Naive thymus-derived CD4-positive, alpha-beta T cell (primary cell): ENCODE measurements at regions not wholly inside any gene's neighbourhood (a gene's known extent, or its start where the extent isn't known, plus 50 kb on each side); places are given as distances from the start of the nearest gene placed in this dataset.

ENCODE experiments used
- ATAC-seq: fragments of 150-1000 bp; cut with Tn5 transposase; 2 replicates; pipeline ENCODE4 v1.10.0; 2021; ENCODE audit warnings: mild to moderate bottlenecking, moderate library complexity
- CTCF ChIA-PET: fragments of 350-600 bp; sonication (Branson Sonifier 250); formaldehyde crosslinking; loops from one replicate; lab custom pipeline; 2021; ENCODE audit warnings: antibody characterized with exemption; lab: Charles Lee
- POLR2A ChIA-PET: fragments of 350-600 bp; sonication (Branson Sonifier 250); formaldehyde crosslinking; loops from one replicate; lab custom pipeline; 2021; ENCODE audit warnings: antibody characterized with exemption, inconsistent platforms; lab: Charles Lee
- DNase-seq, 9 donors: peaks; one replicate each; pipeline versions ENCODE4 v3.0.0 to v3.0.0-alpha.2; 2020 to 2022; ENCODE audit warnings: mixed read lengths in 1 of 9
- H3K27ac ChIP-seq: one replicate; pipeline ENCODE4 v1.7.0; 2013; ENCODE audit warnings: mild to moderate bottlenecking, low read depth, low read length, moderate library complexity
- H3K27me3 ChIP-seq, 2 donors: one replicate each; pipeline ENCODE4 v1.7.0; 2013; ENCODE audit warnings: low read length in 2 of 2, mild to moderate bottlenecking in 2 of 2, moderate library complexity in 2 of 2; ENCODE audit not compliant: control insufficient read depth in 2 of 2, insufficient read depth in 2 of 2
- H3K36me3 ChIP-seq, 3 experiments: 1 replicate in 2 of 3; 2 replicates in 1 of 3; pipeline ENCODE4 v1.7.0; 2013; ENCODE audit warnings: low read length in 3 of 3, mild to moderate bottlenecking in 3 of 3, moderate library complexity in 1 of 3; ENCODE audit not compliant: insufficient read depth in 3 of 3, control insufficient read depth in 2 of 3
- H3K4me1 ChIP-seq, 2 donors: one replicate each; pipeline ENCODE4 v1.7.0; 2013; ENCODE audit warnings: low read length in 2 of 2, mild to moderate bottlenecking in 2 of 2, moderate library complexity in 1 of 2; ENCODE audit not compliant: control insufficient read depth in 2 of 2, insufficient read depth in 2 of 2
- H3K4me3 ChIP-seq: 2 replicates; pipeline ENCODE4 v1.7.0; 2013; ENCODE audit warnings: mild to moderate bottlenecking, low read length
- H3K9me3 ChIP-seq, 3 experiments: 1 replicate in 2 of 3; 2 replicates in 1 of 3; pipeline ENCODE4 v1.7.0; 2013; ENCODE audit warnings: low read length in 3 of 3; ENCODE audit not compliant: control insufficient read depth in 2 of 3
- H3K27ac Mint-ChIP-seq, 9 donors: one replicate each; pipeline ENCODE4 v1.8.0; 2020 to 2022; ENCODE audit warnings: mixed read lengths in 9 of 9, mild to moderate bottlenecking in 8 of 9, moderate library complexity in 5 of 9, inconsistent platforms in 2 of 9
- H3K27me3 Mint-ChIP-seq, 5 donors: one replicate each; pipeline ENCODE4 v1.8.0; 2021 to 2022; ENCODE audit warnings: mixed read lengths in 5 of 5, mild to moderate bottlenecking in 1 of 5
- H3K36me3 Mint-ChIP-seq, 5 donors: one replicate each; pipeline ENCODE4 v1.8.0; 2020 to 2022; ENCODE audit warnings: mixed read lengths in 5 of 5, mild to moderate bottlenecking in 3 of 5, inconsistent platforms in 1 of 5
- H3K4me1 Mint-ChIP-seq, 7 donors: one replicate each; pipeline ENCODE4 v1.8.0; 2020 to 2022; ENCODE audit warnings: mixed read lengths in 7 of 7, mild to moderate bottlenecking in 3 of 7, inconsistent platforms in 1 of 7
- H3K4me3 Mint-ChIP-seq, 10 donors: one replicate each; pipeline ENCODE4 v1.8.0; 2020 to 2022; ENCODE audit warnings: mild to moderate bottlenecking in 10 of 10, mixed read lengths in 10 of 10, moderate library complexity in 6 of 10, inconsistent platforms in 2 of 10
- H3K9me3 Mint-ChIP-seq, 11 donors: one replicate each; pipeline ENCODE4 v1.8.0; 2020 to 2022; ENCODE audit warnings: mixed read lengths in 11 of 11, mild to moderate bottlenecking in 4 of 11, inconsistent platforms in 1 of 11, moderate library complexity in 1 of 11
- intact Hi-C, 2 donors: fragments of 100-400 bp; cut with micrococcal nuclease; formaldehyde crosslinking; loops; one replicate each; pipeline ENCODE4 v1.15.1; 2023

DNA sequence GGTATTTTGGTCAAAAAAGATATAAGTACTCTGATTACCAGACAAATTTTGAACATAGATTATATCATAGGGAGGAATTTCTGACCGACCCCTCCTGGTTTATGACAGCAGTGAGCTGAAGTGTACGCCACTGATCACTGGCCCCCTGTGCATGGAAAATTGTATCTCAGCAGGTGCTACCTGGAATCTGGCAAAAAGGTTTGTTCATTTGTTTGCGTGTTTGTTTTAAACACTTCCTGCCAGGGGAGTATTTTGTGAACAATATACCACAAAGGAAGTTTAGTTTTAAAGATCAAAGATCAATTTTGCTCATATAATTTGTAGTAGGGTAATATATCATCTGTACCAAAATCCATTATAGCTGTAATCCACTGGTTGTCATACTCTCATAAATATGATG lies 219.7 kb upstream of the TENM3 start:
- CTCF ChIA-PET: no interaction called here
- H3K4me1 ChIP-seq: no peaks in the 10 kb centered on the region
- Mint-ChIP-seq H3K4me1 (no peaks in the 10 kb centered on the region), H3K9me3 (peaks cover 0 to 23% (median 7%) of the 10 kb centered on the region in 11 donors), H3K36me3 (no peaks in the 10 kb centered on the region), H3K27me3 (no peaks in the 10 kb centered on the region), H3K4me3 (no peak overlapping the region), H3K27ac (no peak overlapping the region)
- H3K9me3 ChIP-seq: peaks cover 0 to 4% (median 0%) of the 10 kb centered on the region in 3 experiments
- POLR2A ChIA-PET: no interaction called here
- H3K27ac ChIP-seq: no peak overlapping the region
- ATAC-seq: no peak
- intact Hi-C loops: no loop called here
- DNase-seq: no peak
- H3K36me3 ChIP-seq: no peaks in the 10 kb centered on the region
- H3K4me3 ChIP-seq: no peak overlapping the region
- no peaks in the 10 kb centered on the region for H3K27me3 ChIP-seq

DNA sequence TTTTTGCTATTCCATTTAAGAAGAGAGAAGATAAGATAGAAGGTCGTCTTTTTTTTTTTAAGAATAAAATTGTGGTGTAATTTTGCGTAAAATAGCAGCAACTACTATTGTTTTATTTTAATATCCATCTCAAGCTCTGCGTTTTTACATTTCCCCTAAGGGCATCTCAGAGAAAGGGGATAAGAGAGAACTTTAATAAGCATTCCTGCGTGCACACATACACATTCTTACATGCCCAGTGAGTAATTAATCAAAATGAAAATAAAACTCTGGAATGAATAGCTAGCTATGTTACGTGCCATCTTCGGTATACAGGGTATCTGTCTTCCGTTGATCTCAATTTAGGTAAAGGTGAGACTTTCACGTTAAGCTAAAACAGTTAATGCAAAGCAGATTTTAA lies 200.3 kb upstream of the TENM3 start:
- Histone ChIP-seq H3K4me3 (no peak overlapping the region), H3K27me3 (no peaks in the 10 kb centered on the region), H3K4me1 (no peaks in the 10 kb centered on the region), H3K27ac (no peak overlapping the region), H3K9me3 (no peaks in the 10 kb centered on the region), H3K36me3 (no peaks in the 10 kb centered on the region)
- DNase-seq: no peak
- H3K4me1 Mint-ChIP-seq: no peaks in the 10 kb centered on the region
- H3K4me3 Mint-ChIP-seq: no peak overlapping the region
- POLR2A ChIA-PET: no interaction called here
- no peaks in the 10 kb centered on the region for H3K36me3 Mint-ChIP-seq
- ATAC-seq: no peak
- CTCF ChIA-PET: no interaction called here
- H3K27ac Mint-ChIP-seq: no peak overlapping the region
- peaks cover 0 to 6% (median 4%) of the 10 kb centered on the region in 11 donors for H3K9me3 Mint-ChIP-seq
- H3K27me3 Mint-ChIP-seq: peaks cover 0 to 7% (median 3%) of the 10 kb centered on the region in 5 donors
- intact Hi-C loops: no loop called here

DNA sequence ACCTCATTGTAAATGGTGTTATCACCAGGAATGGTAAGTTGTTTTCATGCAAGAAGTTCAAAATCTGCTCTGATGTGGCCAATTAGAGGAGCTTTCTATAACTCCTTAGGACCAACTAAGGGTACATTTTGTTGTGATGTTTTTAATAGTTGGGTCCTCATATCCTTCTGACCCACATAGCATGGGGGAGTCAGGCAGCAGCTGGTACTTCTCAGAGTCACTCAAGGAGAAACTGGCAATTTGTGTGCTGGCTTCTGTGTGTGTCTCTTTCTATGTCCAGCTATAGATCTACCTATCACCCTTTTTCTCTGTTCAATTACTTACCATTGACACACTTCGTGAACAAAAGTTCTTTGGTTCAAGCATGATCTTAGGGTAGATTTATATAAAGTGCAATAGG lies 194.3 kb upstream of the TENM3 start:
- no peaks in the 10 kb centered on the region for H3K4me1 ChIP-seq
- H3K27ac ChIP-seq: no peak overlapping the region
- H3K4me3 ChIP-seq: no peak overlapping the region
- no peaks in the 10 kb centered on the region for H3K36me3 ChIP-seq
- H3K9me3 Mint-ChIP-seq: peaks cover 0 to 7% (median 2%) of the 10 kb centered on the region in 11 donors
- no peak overlapping the region for H3K27ac Mint-ChIP-seq
- H3K9me3 ChIP-seq: no peaks in the 10 kb centered on the region
- intact Hi-C loops: no loop called here
- no peak for ATAC-seq
- H3K27me3 Mint-ChIP-seq: peaks cover 0 to 4% (median 0%) of the 10 kb centered on the region in 5 donors
- H3K36me3 Mint-ChIP-seq: no peaks in the 10 kb centered on the region
- DNase-seq: no peak
- H3K27me3 ChIP-seq: no peaks in the 10 kb centered on the region
- CTCF ChIA-PET: no interaction called here
- POLR2A ChIA-PET: no interaction called here
- H3K4me3 Mint-ChIP-seq: no peak overlapping the region
- H3K4me1 Mint-ChIP-seq: no peaks in the 10 kb centered on the region

DNA sequence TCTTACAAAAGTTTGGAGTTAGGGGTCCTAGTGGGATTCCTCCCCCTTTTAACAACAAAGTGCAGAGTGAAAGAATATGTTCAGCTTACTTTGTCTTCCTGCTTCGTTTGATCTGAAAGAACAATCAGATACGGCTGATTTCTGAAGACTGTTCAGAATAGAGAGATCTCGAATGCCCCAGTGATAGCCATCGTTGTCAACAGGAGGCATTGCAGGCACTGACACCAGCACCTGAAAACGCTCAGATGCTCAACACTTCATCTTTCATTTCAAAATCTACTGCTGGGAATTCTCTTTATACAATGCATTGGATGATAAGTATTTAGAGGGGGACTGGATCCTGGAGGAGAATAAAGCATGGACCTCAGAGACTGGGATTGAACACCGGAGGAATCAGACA lies 186.3 kb upstream of the TENM3 start:
- no peaks in the 10 kb centered on the region for H3K36me3 ChIP-seq
- H3K27ac Mint-ChIP-seq: no peak overlapping the region
- H3K27me3 ChIP-seq: no peaks in the 10 kb centered on the region
- H3K4me1 ChIP-seq: no peaks in the 10 kb centered on the region
- intact Hi-C loops: no loop called here
- H3K36me3 Mint-ChIP-seq: no peaks in the 10 kb centered on the region
- no peak overlapping the region for H3K4me3 Mint-ChIP-seq
- no peak overlapping the region for H3K27ac ChIP-seq
- DNase-seq (no peak), ATAC-seq (no peak)
- H3K9me3 Mint-ChIP-seq: peaks cover 0 to 10% (median 0%) of the 10 kb centered on the region in 11 donors
- CTCF ChIA-PET: no interaction called here
- no peaks in the 10 kb centered on the region for H3K4me1 Mint-ChIP-seq
- H3K27me3 Mint-ChIP-seq: peaks cover 0 to 5% (median 0%) of the 10 kb centered on the region in 5 donors
- H3K4me3 ChIP-seq: no peak overlapping the region
- POLR2A ChIA-PET: no interaction called here
- no peaks in the 10 kb centered on the region for H3K9me3 ChIP-seq

DNA sequence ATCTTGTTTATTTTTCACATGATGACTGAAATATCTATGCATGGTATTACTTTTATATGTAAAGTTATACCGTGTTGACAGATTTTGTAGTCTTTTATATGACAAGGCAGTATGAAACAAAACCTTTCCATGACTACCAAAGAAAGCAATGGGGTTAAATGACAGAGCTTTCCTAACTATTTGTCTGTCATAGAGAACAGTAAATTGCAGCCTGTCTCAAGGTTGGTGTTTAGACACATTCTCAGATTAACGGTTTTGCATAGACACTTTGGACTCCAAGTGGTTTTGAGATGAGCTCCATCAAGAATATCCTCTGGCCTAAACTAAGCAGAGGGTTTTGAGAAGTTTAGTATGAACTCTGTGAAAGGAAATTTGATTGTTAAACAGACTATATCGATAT lies 180.7 kb upstream of the TENM3 start:
- H3K4me1 Mint-ChIP-seq: no peaks in the 10 kb centered on the region
- no peak overlapping the region for H3K4me3 ChIP-seq
- H3K36me3 ChIP-seq: no peaks in the 10 kb centered on the region
- no peaks in the 10 kb centered on the region for H3K27me3 Mint-ChIP-seq
- ATAC-seq (no peak), DNase-seq (no peak)
- H3K9me3 Mint-ChIP-seq: peaks cover 0 to 10% (median 3%) of the 10 kb centered on the region in 11 donors
- H3K36me3 Mint-ChIP-seq: no peaks in the 10 kb centered on the region
- H3K4me3 Mint-ChIP-seq: no peak overlapping the region
- no peak overlapping the region for H3K27ac Mint-ChIP-seq
- H3K4me1 ChIP-seq: no peaks in the 10 kb centered on the region
- intact Hi-C loops: no loop called here
- H3K27ac ChIP-seq: no peak overlapping the region
- H3K9me3 ChIP-seq: no peaks in the 10 kb centered on the region
- POLR2A ChIA-PET: no interaction called here
- CTCF ChIA-PET: interaction anchor here (0.6 kb wide), 1 partner anchor 275 kb away, joined by 3 read pairs; no protein-coding TSS in a partner anchor
- H3K27me3 ChIP-seq: no peaks in the 10 kb centered on the region

DNA sequence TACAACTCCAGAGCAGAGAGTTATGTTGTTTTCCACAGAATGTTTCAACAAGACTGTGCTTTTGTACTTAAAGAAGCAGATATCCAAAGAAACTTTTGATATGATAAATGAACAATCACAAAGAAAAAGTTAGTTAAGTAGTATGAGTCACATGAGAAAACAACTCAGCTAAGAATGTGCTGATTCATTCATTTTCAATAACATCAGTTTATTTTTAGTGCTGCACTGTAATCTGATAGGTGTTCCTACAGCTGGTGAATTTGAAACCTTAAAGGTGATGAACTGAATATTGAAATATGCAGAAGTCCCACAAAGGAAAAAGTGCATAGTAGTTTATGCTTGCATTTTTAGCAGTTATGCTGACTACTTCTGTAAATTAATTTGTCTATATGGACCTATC lies 180.3 kb upstream of the TENM3 start:
- Mint-ChIP-seq H3K36me3 (no peaks in the 10 kb centered on the region), H3K9me3 (peaks cover 0 to 10% (median 3%) of the 10 kb centered on the region in 11 donors), H3K4me1 (no peaks in the 10 kb centered on the region), H3K4me3 (no peak overlapping the region), H3K27ac (no peak overlapping the region), H3K27me3 (no peaks in the 10 kb centered on the region)
- Histone ChIP-seq H3K27ac (no peak overlapping the region), H3K4me3 (no peak overlapping the region), H3K27me3 (no peaks in the 10 kb centered on the region), H3K4me1 (no peaks in the 10 kb centered on the region), H3K36me3 (no peaks in the 10 kb centered on the region), H3K9me3 (no peaks in the 10 kb centered on the region)
- ATAC-seq (no peak), DNase-seq (no peak)
- intact Hi-C loops: no loop called here
- ChIA-PET POLR2A (no interaction called here), CTCF (interaction anchor here (0.6 kb wide), 1 partner anchor 276 kb away, joined by 3 read pairs; no protein-coding TSS in a partner anchor)

DNA sequence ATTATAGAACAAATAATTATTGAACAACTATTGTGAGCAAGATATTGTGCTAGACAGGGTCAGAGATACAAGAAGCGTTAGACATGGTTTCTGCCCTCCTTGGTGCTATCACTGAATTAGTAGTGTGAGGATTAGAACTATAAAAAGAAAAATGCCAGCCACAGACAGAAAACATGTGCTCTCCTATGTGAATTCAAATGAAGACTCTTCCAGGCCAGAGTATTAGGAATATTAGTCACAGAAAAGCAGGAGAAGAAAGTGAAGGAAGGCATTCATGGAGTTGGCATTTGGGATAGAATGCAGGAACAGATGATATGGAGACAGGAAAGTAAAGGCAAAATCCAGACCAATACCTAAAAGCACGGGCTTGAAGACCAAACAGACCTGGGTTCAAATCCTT lies 179.6 kb upstream of the TENM3 start:
- no peaks in the 10 kb centered on the region for H3K27me3 ChIP-seq
- H3K27me3 Mint-ChIP-seq: no peaks in the 10 kb centered on the region
- no peaks in the 10 kb centered on the region for H3K9me3 ChIP-seq
- ChIA-PET POLR2A (no interaction called here), CTCF (no interaction called here)
- ATAC-seq (no peak), DNase-seq (no peak)
- H3K27ac Mint-ChIP-seq: no peak overlapping the region
- H3K36me3 Mint-ChIP-seq: no peaks in the 10 kb centered on the region
- H3K4me1 ChIP-seq: no peaks in the 10 kb centered on the region
- H3K4me1 Mint-ChIP-seq: no peaks in the 10 kb centered on the region
- no peak overlapping the region for H3K4me3 ChIP-seq
- H3K4me3 Mint-ChIP-seq: no peak overlapping the region
- H3K36me3 ChIP-seq: no peaks in the 10 kb centered on the region
- intact Hi-C loops: no loop called here
- H3K9me3 Mint-ChIP-seq: peaks cover 0 to 10% (median 3%) of the 10 kb centered on the region in 11 donors
- no peak overlapping the region for H3K27ac ChIP-seq
